ENCODE measurements at regions not wholly inside any gene's neighbourhood (a gene's known extent, or its start where the extent isn't known, plus 50 kb on each side); places are given as distances from the start of the nearest gene placed in this dataset.

DNA sequence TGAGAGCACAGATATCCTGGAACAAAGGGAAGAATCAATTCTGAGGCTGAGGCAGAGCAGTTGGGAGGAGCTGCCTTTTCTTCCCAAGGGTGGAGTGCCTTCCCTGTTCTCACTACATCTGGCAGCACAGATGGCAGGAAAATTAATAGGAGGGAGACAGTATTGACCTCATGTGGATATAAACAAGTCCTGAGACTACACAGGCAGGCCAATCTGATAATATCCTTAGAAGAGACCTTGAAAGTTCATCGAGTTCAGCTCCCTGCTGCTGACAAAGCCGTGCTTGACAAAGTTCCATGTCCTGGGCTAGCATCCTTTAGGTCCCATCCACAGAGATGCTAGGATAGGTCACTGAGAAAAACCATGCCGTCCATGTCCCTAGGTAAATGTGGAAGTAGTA lies 1451.5 kb downstream of the EFNB2 start:
- DNase-seq: no peak

- DNase-seq: no peak
Measured at GRCh38 chr13:105074755-105075154, 1460.7 kb downstream of the EFNB2 start.

GRCh38 chr13:105073041-105073440 lies 1462.4 kb downstream of the EFNB2 start:
- no peak for DNase-seq

DNA sequence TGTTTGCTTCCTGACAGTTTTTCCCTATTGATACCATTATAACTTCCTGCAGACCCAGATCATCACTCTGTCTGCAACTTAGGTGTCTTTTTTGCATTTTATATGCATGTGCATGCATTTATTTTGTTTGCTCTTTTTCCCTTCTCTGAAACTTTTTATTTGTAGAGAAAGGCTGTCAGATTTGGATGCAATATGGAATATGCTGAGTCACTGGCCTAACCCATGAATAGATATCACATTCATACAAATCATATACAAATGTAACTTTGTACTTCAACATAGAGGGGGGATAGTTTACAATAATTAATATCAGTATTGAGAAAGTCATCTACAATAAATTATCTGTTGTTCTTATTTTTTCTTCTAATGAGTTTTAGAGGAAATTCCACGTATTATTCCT lies 1465.0 kb downstream of the EFNB2 start:
- DNase-seq: no peak

GRCh38 chr13:105069106-105069505 lies 1466.4 kb downstream of the EFNB2 start:
- DNase-seq: no peak

DNA sequence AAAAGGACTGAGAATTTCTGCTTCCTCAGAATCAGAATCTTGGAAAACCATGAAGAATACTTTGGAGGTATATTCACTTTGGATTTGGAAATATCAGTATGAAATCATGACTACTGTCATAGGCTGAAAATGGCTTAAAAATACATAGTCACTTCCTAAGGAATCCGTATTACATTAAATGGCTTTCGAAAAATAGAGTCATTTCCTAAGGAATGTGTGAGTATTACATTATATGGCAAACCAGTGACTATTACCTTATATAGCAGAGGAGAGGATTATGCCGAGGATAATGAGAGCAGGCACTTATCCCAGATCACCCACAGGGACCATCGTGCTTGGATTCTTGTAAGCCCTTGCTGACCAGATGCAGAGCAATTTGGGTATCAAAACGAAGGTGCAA lies 1471.8 kb downstream of the EFNB2 start:
- DNase-seq: peak; percentile 48

DNA sequence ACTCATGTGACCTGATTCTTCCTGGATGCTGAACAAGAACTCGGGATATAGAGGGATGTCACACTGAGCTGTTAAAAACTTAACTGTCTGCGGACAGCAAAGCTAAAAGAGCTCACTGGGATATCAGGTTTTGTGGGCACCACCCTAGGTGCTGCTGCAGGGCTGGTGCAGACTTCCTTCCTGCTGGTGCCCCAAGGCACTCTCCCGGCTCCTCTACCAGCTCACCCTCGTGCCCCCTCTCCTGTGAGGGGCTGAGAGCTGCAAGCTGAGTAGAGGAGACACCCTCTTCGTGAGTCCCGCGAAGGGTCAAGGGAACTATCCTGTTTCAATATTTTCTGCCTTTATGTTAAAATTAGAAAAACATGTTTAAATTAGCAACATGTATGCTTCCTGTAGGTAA lies 1475.7 kb downstream of the EFNB2 start:
- no peak for DNase-seq

- no peak for DNase-seq
Measured at GRCh38 chr13:105058517-105058916, 1476.9 kb downstream of the EFNB2 start.

- DNase-seq: no peak
Measured at GRCh38 chr13:105052711-105053110, 1482.8 kb downstream of the EFNB2 start.

GRCh38 chr13:105050686-105051085 lies 1484.8 kb downstream of the EFNB2 start:
- DNase-seq: peak; percentile 29

GRCh38 chr13:105048677-105049076 lies 1486.8 kb downstream of the EFNB2 start:
- no peak for DNase-seq

- DNase-seq: no peak
Measured at GRCh38 chr13:105047676-105048295, 1487.7 kb downstream of the EFNB2 start.

DNA sequence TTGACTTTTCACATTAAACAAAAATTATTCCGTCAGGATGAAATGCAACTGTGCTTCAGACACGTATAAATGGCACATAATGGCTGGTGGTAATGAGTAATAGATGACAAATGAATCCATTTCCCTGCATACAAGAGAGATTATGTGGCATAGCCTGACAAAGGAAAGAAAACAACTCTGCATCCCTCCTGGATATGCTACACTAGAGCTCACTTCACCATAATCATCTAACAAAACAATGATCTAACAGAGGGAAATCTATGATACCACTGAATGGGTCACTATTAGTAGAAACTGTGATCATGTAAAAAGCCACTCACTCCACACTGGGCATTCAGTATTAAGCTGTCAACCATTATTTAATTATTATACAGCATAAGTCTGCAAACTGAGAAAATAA lies 1498.4 kb downstream of the EFNB2 start:
- peak; percentile 15 for DNase-seq

- no peak for DNase-seq
Measured at GRCh38 chr13:105035092-105035491, 1500.4 kb downstream of the EFNB2 start.

DNA sequence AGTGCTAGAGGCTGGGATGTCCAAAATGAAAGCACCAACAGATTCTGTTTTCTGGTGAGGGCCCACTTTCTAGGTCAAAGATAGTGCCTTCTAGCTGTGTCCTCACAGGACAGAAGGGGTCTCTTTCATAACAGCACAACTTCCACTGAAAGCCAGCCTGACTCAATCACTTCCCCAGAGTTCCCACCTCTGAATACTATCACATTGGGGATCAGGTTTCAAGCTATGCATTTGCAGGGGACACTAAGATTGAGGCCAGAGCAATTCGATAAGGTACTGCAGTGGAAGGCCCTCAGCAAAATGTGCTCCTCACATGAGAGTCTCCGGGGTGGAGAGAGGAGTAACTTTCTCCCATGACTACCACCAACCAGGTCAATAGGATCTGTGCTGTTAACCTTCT lies 1501.5 kb downstream of the EFNB2 start:
- DNase-seq: no peak

DNA sequence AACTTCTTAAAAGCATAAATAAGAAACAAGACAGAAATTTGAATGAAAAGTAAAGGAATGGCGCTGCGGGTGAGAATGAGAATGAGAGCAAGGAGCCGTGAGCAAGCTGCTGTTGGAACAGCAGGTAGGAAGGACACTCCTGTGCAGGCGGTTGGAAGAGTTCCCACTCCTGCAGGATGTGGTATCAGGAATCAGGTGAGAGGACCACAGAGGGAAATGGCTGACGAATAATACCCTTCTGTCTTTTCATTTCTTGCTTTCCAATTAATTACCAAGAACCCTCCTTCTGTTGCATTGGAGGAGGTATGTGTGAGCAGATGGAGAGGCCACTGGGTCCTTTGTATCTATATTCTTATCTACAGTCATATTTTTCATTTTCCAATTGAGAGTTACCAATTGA lies 1504.2 kb downstream of the EFNB2 start:
- no peak for DNase-seq

GRCh38 chr13:105030851-105031250 lies 1504.6 kb downstream of the EFNB2 start:
- DNase-seq: no peak

GRCh38 chr13:105019073-105019472 lies 1516.4 kb downstream of the EFNB2 start:
- DNase-seq: no peak

- DNase-seq: no peak
Measured at GRCh38 chr13:105016266-105016665, 1519.2 kb downstream of the EFNB2 start.

- DNase-seq: no peak
Measured at GRCh38 chr13:105008604-105009003, 1526.9 kb downstream of the EFNB2 start.

DNA sequence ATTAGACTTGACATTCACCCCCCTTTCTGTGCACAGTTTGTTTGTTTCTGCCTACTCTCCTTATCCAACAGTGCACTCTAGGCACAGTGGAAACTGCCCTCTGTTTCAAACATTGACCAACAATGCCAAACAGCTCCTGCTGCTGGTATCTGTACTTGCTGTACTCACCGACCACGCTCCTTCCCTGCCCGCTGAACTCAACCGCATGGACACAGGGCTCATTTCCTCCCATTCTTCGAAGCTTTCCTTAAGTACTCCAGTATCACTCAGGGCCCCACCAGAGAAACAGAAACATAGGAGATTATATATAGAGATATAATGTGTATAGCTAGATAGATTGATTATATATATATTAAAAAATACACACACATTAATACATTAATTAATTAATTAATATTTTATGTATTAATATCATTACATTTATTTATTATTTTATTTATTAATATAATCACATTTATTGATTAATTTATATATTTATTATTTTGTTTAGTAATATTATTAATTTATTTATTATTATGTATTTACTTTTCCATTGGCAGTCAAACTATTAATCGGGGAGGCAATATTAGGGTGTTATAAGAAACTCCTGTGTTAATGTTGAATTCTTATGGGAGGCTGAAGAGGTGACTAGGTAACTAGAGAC lies 1528.2 kb downstream of the EFNB2 start:
- no peak for DNase-seq

GRCh38 chr13:104996022-104996421 lies 1539.4 kb downstream of the EFNB2 start:
- DNase-seq: peak; percentile 35

GRCh38 chr13:104993708-104994107 lies 1541.8 kb downstream of the EFNB2 start:
- DNase-seq: no peak

- no peak for DNase-seq
Measured at GRCh38 chr13:104987621-104988020, 1547.8 kb downstream of the EFNB2 start.

- DNase-seq: peak; percentile 77
Measured at GRCh38 chr13:104984296-104984818, 1551.1 kb downstream of the EFNB2 start.

Measured in fibroblast of skin of right biceps (primary cell).